ENCODE measurements at regions not wholly inside any gene's neighbourhood (a gene's known extent, or its start where the extent isn't known, plus 50 kb on each side); places are given as distances from the start of the nearest gene placed in this dataset.

GRCh38 chr2:129864719-129865118 lies 114.7 kb upstream of the RAB6C start:
- Histone ChIP-seq H3K36me3 (ENCODE audit: control insufficient read depth in 2 of 2, extremely low read depth in 1 of 2, insufficient read depth in 2 of 2, low read length in 2 of 2) (no peaks in the 10 kb centered on the region), H3K4me3 (ENCODE audit: control insufficient read depth in 2 of 3, extremely low read depth in 1 of 3, insufficient read depth in 2 of 3, low read depth in 1 of 3, low read length in 3 of 3) (no peak overlapping the region), H3K27ac (ENCODE audit: control insufficient read depth, insufficient read depth, low read length) (no peak overlapping the region), H3K4me2 (ENCODE audit: control insufficient read depth, extremely low read depth, insufficient read depth, low read depth, low read length) (no peak overlapping the region), H3K79me2 (ENCODE audit: control insufficient read depth, insufficient read depth, low read length) (no peaks in the 10 kb centered on the region), H4K20me1 (ENCODE audit: control insufficient read depth, extremely low read depth, insufficient read depth, low read length) (no peaks in the 10 kb centered on the region), H3K9ac (ENCODE audit: control insufficient read depth, extremely low read depth, insufficient read depth, low read length) (no peak overlapping the region), H3K9me3 (ENCODE audit: control insufficient read depth, low read depth, low read length) (no peaks in the 10 kb centered on the region), H3K4me1 (ENCODE audit: control insufficient read depth, extremely low read depth, insufficient read depth, low read length) (no peaks in the 10 kb centered on the region), H3K9me1 (ENCODE audit: control insufficient read depth, extremely low read depth, insufficient read depth, low read length) (no peaks in the 10 kb centered on the region), H2AFZ (ENCODE audit: control insufficient read depth, low read length) (no peak overlapping the region), H3K27me3 (ENCODE audit: control insufficient read depth, extremely low read depth, insufficient read depth, low read length) (no peaks in the 10 kb centered on the region)
- dilution Hi-C loops (cut with MboI; ENCODE audit: extremely low pct_ligation_motif_present, low sequenced_read_pairs), result no loop called here
- DNase-seq (ENCODE audit: low read depth, low spot score), result no peak
- no peak for TF ChIP-seq EZH2 (IDR thresholded peaks at IDR 0.05; ENCODE audit: low read length)
- no peak for TF ChIP-seq CTCF (optimal IDR thresholded peaks at IDR 0.05 in 1 of 3, IDR thresholded peaks at IDR 0.05 in 1 of 3, conservative IDR thresholded peaks at IDR 0.05 in 1 of 3; ENCODE audit: extremely low read depth in 1 of 3, insufficient read depth in 2 of 3, low read length in 3 of 3)
- FAIRE-seq, result no peak

GRCh38 chr2:129865976-129866375 lies 113.5 kb upstream of the RAB6C start:
- Histone ChIP-seq H3K9me3 (ENCODE audit: control insufficient read depth, low read depth, low read length) (no peaks in the 10 kb centered on the region), H3K4me3 (ENCODE audit: control insufficient read depth in 2 of 3, extremely low read depth in 1 of 3, insufficient read depth in 2 of 3, low read depth in 1 of 3, low read length in 3 of 3) (no peak overlapping the region), H2AFZ (ENCODE audit: control insufficient read depth, low read length) (no peak overlapping the region), H3K9ac (ENCODE audit: control insufficient read depth, extremely low read depth, insufficient read depth, low read length) (no peak overlapping the region), H3K27me3 (ENCODE audit: control insufficient read depth, extremely low read depth, insufficient read depth, low read length) (no peaks in the 10 kb centered on the region), H3K4me1 (ENCODE audit: control insufficient read depth, extremely low read depth, insufficient read depth, low read length) (no peaks in the 10 kb centered on the region), H3K4me2 (ENCODE audit: control insufficient read depth, extremely low read depth, insufficient read depth, low read depth, low read length) (no peak overlapping the region), H4K20me1 (ENCODE audit: control insufficient read depth, extremely low read depth, insufficient read depth, low read length) (no peaks in the 10 kb centered on the region), H3K79me2 (ENCODE audit: control insufficient read depth, insufficient read depth, low read length) (no peaks in the 10 kb centered on the region), H3K36me3 (ENCODE audit: control insufficient read depth in 2 of 2, extremely low read depth in 1 of 2, insufficient read depth in 2 of 2, low read length in 2 of 2) (no peaks in the 10 kb centered on the region), H3K27ac (ENCODE audit: control insufficient read depth, insufficient read depth, low read length) (no peak overlapping the region), H3K9me1 (ENCODE audit: control insufficient read depth, extremely low read depth, insufficient read depth, low read length) (no peaks in the 10 kb centered on the region)
- no peak for FAIRE-seq
- dilution Hi-C loops (cut with MboI; ENCODE audit: extremely low pct_ligation_motif_present, low sequenced_read_pairs), result no loop called here
- no peak for TF ChIP-seq CTCF (optimal IDR thresholded peaks at IDR 0.05 in 1 of 3, IDR thresholded peaks at IDR 0.05 in 1 of 3, conservative IDR thresholded peaks at IDR 0.05 in 1 of 3; ENCODE audit: extremely low read depth in 1 of 3, insufficient read depth in 2 of 3, low read length in 3 of 3)
- no peak for TF ChIP-seq EZH2 (IDR thresholded peaks at IDR 0.05; ENCODE audit: low read length)
- DNase-seq (ENCODE audit: low read depth, low spot score), result no peak
